WTC11 (cell line): ENCODE measurements at regions not wholly inside any gene's neighbourhood (a gene's known extent, or its start where the extent isn't known, plus 50 kb on each side); places are given as distances from the start of the nearest gene placed in this dataset.

ENCODE experiments used
- CTCF ChIP-seq: fragments of 200-600 bp; IDR thresholded peaks from 2 replicates; pipeline ENCODE4 v1.8.0; 2022; ENCODE audit warnings: antibody characterized with exemption
- GRHL2 ChIP-seq: fragments of 250-450 bp; sonication (Bioruptor Pico); IDR thresholded peaks from 2 replicates; pipeline ENCODE4 v1.8.0; 2022; ENCODE audit warnings: mild to moderate bottlenecking, moderate library complexity; ENCODE audit not compliant: insufficient replicate concordance, severe bottlenecking
- NFE2L1 ChIP-seq: sonication (generic); formaldehyde crosslinking; IDR thresholded peaks from 2 replicates; pipeline ENCODE4 v1.8.1; 2023; ENCODE audit warnings: missing genetic modification reagents
- NFYB ChIP-seq: sonication (generic); formaldehyde crosslinking; conservative IDR thresholded peaks from 2 replicates; pipeline ENCODE4 v1.8.0; 2022; ENCODE audit warnings: low read depth, missing genetic modification reagents
- USF2 ChIP-seq: sonication (generic); formaldehyde crosslinking; IDR thresholded peaks from 2 replicates; pipeline ENCODE4 v1.8.1; 2023; ENCODE audit warnings: mild to moderate bottlenecking, missing genetic modification reagents, moderate library complexity
- ZNF232 ChIP-seq: sonication (generic); formaldehyde crosslinking; IDR thresholded peaks from 2 replicates; pipeline ENCODE4 v1.8.0; 2022; ENCODE audit warnings: mild to moderate bottlenecking, missing genetic modification reagents
- ZNF263 ChIP-seq: sonication (generic); formaldehyde crosslinking; IDR thresholded peaks from 2 replicates; pipeline ENCODE4 v1.8.1; 2022; ENCODE audit warnings: low read depth, mild to moderate bottlenecking, moderate library complexity, missing genetic modification reagents
- TF ChIP-seq, protein P1 (sequence below): sonication (generic); formaldehyde crosslinking; IDR thresholded peaks from 2 replicates; pipeline ENCODE4 v1.8.1; 2023; ENCODE audit warnings: mild to moderate bottlenecking, missing genetic modification reagents, borderline replicate concordance
- TF ChIP-seq, protein P2 (sequence below): sonication (generic); formaldehyde crosslinking; IDR thresholded peaks from 2 replicates; pipeline ENCODE4 v1.8.1; 2023; ENCODE audit warnings: mild to moderate bottlenecking, missing genetic modification reagents, moderate library complexity
- TF ChIP-seq, protein P3 (sequence below): sonication (generic); formaldehyde crosslinking; IDR thresholded peaks from 2 replicates; pipeline ENCODE4 v1.8.1; 2022; ENCODE audit warnings: mild to moderate bottlenecking, missing genetic modification reagents, moderate library complexity, borderline replicate concordance

- TF ChIP-seq CTCF: no peak
- TF ChIP-seq, protein P1, sequence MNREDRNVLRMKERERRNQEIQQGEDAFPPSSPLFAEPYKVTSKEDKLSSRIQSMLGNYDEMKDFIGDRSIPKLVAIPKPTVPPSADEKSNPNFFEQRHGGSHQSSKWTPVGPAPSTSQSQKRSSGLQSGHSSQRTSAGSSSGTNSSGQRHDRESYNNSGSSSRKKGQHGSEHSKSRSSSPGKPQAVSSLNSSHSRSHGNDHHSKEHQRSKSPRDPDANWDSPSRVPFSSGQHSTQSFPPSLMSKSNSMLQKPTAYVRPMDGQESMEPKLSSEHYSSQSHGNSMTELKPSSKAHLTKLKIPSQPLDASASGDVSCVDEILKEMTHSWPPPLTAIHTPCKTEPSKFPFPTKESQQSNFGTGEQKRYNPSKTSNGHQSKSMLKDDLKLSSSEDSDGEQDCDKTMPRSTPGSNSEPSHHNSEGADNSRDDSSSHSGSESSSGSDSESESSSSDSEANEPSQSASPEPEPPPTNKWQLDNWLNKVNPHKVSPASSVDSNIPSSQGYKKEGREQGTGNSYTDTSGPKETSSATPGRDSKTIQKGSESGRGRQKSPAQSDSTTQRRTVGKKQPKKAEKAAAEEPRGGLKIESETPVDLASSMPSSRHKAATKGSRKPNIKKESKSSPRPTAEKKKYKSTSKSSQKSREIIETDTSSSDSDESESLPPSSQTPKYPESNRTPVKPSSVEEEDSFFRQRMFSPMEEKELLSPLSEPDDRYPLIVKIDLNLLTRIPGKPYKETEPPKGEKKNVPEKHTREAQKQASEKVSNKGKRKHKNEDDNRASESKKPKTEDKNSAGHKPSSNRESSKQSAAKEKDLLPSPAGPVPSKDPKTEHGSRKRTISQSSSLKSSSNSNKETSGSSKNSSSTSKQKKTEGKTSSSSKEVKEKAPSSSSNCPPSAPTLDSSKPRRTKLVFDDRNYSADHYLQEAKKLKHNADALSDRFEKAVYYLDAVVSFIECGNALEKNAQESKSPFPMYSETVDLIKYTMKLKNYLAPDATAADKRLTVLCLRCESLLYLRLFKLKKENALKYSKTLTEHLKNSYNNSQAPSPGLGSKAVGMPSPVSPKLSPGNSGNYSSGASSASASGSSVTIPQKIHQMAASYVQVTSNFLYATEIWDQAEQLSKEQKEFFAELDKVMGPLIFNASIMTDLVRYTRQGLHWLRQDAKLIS (CRISPR knock-in tag): no peak
- no peak for TF ChIP-seq NFE2L1 (CRISPR knock-in tag)
- TF ChIP-seq, protein P2, sequence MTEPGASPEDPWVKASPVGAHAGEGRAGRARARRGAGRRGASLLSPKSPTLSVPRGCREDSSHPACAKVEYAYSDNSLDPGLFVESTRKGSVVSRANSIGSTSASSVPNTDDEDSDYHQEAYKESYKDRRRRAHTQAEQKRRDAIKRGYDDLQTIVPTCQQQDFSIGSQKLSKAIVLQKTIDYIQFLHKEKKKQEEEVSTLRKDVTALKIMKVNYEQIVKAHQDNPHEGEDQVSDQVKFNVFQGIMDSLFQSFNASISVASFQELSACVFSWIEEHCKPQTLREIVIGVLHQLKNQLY: no peak
- no peak for TF ChIP-seq NFYB (CRISPR knock-in tag)
- TF ChIP-seq GRHL2 (CRISPR knock-in tag): no peak
- TF ChIP-seq, protein P3, sequence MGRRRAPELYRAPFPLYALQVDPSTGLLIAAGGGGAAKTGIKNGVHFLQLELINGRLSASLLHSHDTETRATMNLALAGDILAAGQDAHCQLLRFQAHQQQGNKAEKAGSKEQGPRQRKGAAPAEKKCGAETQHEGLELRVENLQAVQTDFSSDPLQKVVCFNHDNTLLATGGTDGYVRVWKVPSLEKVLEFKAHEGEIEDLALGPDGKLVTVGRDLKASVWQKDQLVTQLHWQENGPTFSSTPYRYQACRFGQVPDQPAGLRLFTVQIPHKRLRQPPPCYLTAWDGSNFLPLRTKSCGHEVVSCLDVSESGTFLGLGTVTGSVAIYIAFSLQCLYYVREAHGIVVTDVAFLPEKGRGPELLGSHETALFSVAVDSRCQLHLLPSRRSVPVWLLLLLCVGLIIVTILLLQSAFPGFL (CRISPR knock-in tag): no peak
- no peak for TF ChIP-seq ZNF232 (CRISPR knock-in tag)
- TF ChIP-seq ZNF263 (CRISPR knock-in tag): no peak
- no peak for TF ChIP-seq USF2 (CRISPR knock-in tag)
Observed at GRCh38 chr13:110004814-110005213, 218.4 kb upstream of the IRS2 start.
